Choroid plexus epithelial cell (primary cell): ENCODE measurements at regions not wholly inside any gene's neighbourhood (a gene's known extent, or its start where the extent isn't known, plus 50 kb on each side); places are given as distances from the start of the nearest gene placed in this dataset.

Experiments used
- DNase-seq: peaks from one replicate; pipeline ENCODE4 v3.0.0-alpha.2; 2010; ENCODE audit warnings: low read depth
- H3K4me3 ChIP-seq: 2 replicates; pipeline ENCODE4 v1.5.1; 2011; ENCODE audit warnings: low read depth, mild to moderate bottlenecking, control low read depth, low read length, moderate library complexity
- CTCF ChIP-seq: conservative IDR thresholded peaks from 2 replicates; pipeline ENCODE4 v1.5.1; 2011; ENCODE audit warnings: low read depth, mild to moderate bottlenecking, control low read depth, inconsistent platforms, low read length, moderate library complexity

- no peak overlapping the region for H3K4me3 ChIP-seq
- TF ChIP-seq CTCF: no peak
- DNase-seq: no peak
These were observed 487.6 kb upstream of the MGMT start for GRCh38 chr10:128979405-128979804.

- H3K4me3 ChIP-seq: no peak overlapping the region
- no peak for DNase-seq
- TF ChIP-seq CTCF: no peak
These were observed 485.8 kb upstream of the MGMT start for GRCh38 chr10:128981251-128981650.

GRCh38 chr10:128981881-128982615 lies 485.0 kb upstream of the MGMT start:
- TF ChIP-seq CTCF: no peak
- no peak for DNase-seq
- no peak overlapping the region for H3K4me3 ChIP-seq

GRCh38 chr10:128982616-128982915 lies 484.5 kb upstream of the MGMT start:
- no peak for DNase-seq
- H3K4me3 ChIP-seq: no peak overlapping the region
- no peak for TF ChIP-seq CTCF

GRCh38 chr10:128985036-128985435 lies 482.0 kb upstream of the MGMT start:
- no peak for DNase-seq
- H3K4me3 ChIP-seq: no peak overlapping the region
- no peak for TF ChIP-seq CTCF

- DNase-seq: no peak
- no peak for TF ChIP-seq CTCF
These were observed 476.1 kb upstream of the MGMT start for GRCh38 chr10:128990986-128991385.

GRCh38 chr10:128992770-128993169 lies 474.3 kb upstream of the MGMT start:
- no peak for DNase-seq
- no peak for TF ChIP-seq CTCF
- no peak overlapping the region for H3K4me3 ChIP-seq

More at GRCh38 chr10:128990986-128991385, 476.1 kb upstream of the MGMT start:
- no peak overlapping the region for H3K4me3 ChIP-seq
